Type B pancreatic cell (in vitro differentiated cells): ENCODE measurements at regions not wholly inside any gene's neighbourhood (a gene's known extent, or its start where the extent isn't known, plus 50 kb on each side); places are given as distances from the start of the nearest gene placed in this dataset.

Experiments used
- DNase-seq: peaks from one replicate; pipeline ENCODE4 v3.0.0; 2021; ENCODE audit warnings: mixed read lengths; ENCODE audit not compliant: unreplicated experiment; ENCODE audit errors: extremely low spot score
- H3K27ac Mint-ChIP-seq: 2 replicates; pipeline ENCODE4 v1.8.0; 2021; ENCODE audit warnings: mild to moderate bottlenecking, mixed read lengths
- H3K27me3 Mint-ChIP-seq: 2 replicates; pipeline ENCODE4 v1.8.0; 2021; ENCODE audit warnings: mixed read lengths
- H3K36me3 Mint-ChIP-seq: 2 replicates; pipeline ENCODE4 v1.8.0; 2021; ENCODE audit warnings: mixed read lengths
- H3K4me1 Mint-ChIP-seq: one replicate; pipeline ENCODE4 v1.8.0; 2021; ENCODE audit warnings: mixed read lengths; ENCODE audit not compliant: unreplicated experiment
- H3K4me3 Mint-ChIP-seq: 2 replicates; pipeline ENCODE4 v1.8.0; 2021; ENCODE audit warnings: mild to moderate bottlenecking, mixed read lengths
- H3K9me3 Mint-ChIP-seq: 2 replicates; pipeline ENCODE4 v1.8.0; 2021; ENCODE audit warnings: mixed read lengths
- CTCF ChIP-seq: fragments of 200-600 bp; sonication (generic); conservative IDR thresholded peaks from 2 replicates; pipeline ENCODE4 v1.5.0; 2021; ENCODE audit warnings: antibody characterized with exemption, mild to moderate bottlenecking

DNA sequence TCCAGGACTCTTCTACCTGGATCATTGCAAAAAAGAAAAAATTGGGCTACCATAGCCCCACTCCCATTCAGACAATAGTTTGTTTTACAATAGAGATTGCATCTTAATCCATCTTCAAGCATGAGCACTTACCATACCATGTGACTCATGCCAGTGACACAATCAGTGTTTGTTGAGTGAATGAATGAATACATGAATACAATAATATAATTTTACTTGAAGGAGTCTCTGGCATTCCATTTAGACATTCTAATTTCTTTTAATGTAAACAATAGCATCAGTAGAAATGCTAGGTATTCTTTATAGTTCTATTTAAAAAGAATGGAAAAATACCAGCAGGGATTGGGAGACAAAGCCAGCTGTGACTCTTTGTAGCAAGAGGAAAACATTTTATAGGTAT is 141.6 kb upstream of the AKR1E2 start:
- no peaks in the 10 kb centered on the region for H3K9me3 Mint-ChIP-seq
- H3K27me3 Mint-ChIP-seq: peaks cover 3% of the 10 kb centered on the region
- DNase-seq: no peak
- no peak for TF ChIP-seq CTCF
- H3K27ac Mint-ChIP-seq: no peak overlapping the region
- H3K36me3 Mint-ChIP-seq: no peaks in the 10 kb centered on the region
- no peak overlapping the region for H3K4me3 Mint-ChIP-seq
- peaks cover 23% of the 10 kb centered on the region for H3K4me1 Mint-ChIP-seq

- peaks cover 3% of the 10 kb centered on the region for H3K27me3 Mint-ChIP-seq
- no peaks in the 10 kb centered on the region for H3K9me3 Mint-ChIP-seq
- H3K36me3 Mint-ChIP-seq: no peaks in the 10 kb centered on the region
- DNase-seq: no peak
- H3K27ac Mint-ChIP-seq: no peak overlapping the region
- TF ChIP-seq CTCF: no peak
- no peak overlapping the region for H3K4me3 Mint-ChIP-seq
- peaks cover 22% of the 10 kb centered on the region for H3K4me1 Mint-ChIP-seq
Observed at GRCh38 chr10:4683838-4684237, 142.2 kb upstream of the AKR1E2 start.

DNA sequence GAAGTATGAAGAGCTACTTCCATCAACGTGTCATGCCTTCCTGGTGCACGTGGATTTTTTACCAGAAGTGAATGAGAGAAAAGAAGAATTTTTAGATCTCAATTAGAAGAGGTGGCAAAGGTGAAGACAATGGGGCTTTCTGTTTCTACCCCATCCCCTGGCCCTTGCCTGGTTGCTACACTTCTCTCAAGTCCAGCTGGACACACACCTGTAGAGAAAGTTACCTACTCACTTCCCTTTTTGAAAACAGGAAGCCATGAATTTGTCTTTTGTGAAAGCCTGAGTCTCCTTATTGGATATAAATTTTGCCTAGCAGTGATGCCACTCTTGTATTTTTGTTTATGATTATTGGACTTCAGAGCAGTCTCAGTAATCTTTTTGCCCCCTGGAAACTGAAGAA is 142.9 kb upstream of the AKR1E2 start:
- Mint-ChIP-seq H3K36me3 (no peaks in the 10 kb centered on the region), H3K9me3 (no peaks in the 10 kb centered on the region), H3K4me3 (no peak overlapping the region), H3K4me1 (peaks cover 15% of the 10 kb centered on the region), H3K27me3 (peaks cover 3% of the 10 kb centered on the region), H3K27ac (no peak overlapping the region)
- TF ChIP-seq CTCF: no peak
- no peak for DNase-seq

DNA sequence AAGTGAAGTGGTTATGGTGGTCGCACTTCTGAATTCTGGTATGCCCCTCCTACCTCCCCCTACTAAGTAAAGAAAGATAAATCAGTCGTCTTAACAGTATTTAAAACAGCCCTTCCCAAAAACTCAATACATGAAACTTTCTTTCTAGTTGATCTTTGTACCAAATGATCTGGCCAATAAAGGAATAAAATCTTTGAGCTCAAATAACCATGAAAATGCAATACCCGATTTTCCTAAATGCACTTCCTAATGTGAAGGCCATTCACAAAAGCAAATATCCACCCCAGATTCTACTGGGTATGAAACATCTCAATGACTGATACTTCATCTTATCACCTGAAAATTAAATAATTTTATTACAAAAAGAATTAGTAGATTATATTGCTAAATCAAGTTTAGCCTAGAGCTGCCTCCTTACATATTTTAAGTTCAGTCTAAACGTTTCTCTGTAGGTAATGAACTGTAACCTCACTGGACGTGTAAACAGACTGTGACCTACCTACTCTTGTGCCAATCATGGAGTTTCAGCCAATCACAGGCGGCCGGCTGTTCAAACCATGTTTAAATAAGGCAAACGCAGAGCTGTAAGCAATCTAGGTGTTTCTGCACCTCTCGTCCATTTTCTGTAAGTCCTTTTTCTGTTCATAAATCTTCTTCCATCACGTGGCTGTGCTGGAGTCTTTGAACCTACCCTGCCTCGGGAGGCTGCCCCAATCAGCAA is 146.9 kb upstream of the AKR1E2 start:
- Mint-ChIP-seq H3K4me1 (no peaks in the 10 kb centered on the region), H3K27ac (no peak overlapping the region), H3K9me3 (no peaks in the 10 kb centered on the region), H3K36me3 (no peaks in the 10 kb centered on the region), H3K4me3 (no peak overlapping the region), H3K27me3 (no peaks in the 10 kb centered on the region)
- TF ChIP-seq CTCF: no peak
- DNase-seq: no peak

DNA sequence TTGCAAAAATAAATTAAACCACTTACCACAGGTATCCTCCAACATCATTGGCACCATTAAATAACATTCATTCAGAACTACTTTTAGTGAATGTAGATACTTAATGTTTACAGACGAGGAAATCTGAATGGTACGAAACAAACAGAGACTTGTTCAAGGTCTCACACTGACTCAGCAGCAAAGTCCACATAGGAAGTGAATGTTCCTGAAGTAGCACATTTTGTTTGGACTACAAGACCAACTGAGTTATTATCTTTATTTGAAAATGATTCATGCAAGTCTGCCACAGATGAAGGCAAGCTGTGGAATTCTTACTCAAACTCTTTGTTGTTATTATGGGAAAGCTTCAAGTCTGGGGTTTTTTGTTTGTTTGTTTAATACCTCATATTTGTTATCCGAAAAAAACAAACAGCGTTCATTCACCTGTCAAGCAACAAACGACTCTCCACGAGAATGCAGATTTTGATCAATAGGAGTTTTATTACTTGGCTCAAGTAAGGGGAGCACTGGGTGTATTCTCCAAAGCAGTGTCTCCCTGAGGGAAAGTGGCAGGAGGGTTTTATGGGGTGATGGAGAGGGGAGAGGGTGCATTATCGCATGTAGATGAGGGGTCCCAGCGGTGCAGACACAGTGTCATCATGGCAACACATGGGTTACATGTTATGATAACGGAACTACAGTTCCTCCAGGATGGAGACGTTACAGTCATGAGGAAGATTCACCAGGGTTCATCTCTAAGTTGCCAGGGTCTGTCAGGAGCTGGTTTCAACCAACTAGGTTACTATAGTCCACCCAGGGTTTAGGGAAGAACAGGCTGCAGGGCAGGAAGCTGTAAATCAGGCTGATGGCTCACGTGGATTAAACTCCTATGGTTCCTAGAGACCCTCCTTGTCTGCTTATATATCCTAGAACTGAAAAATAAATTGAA is 147.7 kb upstream of the AKR1E2 start:
- Mint-ChIP-seq H3K9me3 (no peaks in the 10 kb centered on the region), H3K36me3 (no peaks in the 10 kb centered on the region), H3K4me3 (no peak overlapping the region), H3K27me3 (no peaks in the 10 kb centered on the region), H3K27ac (no peak overlapping the region), H3K4me1 (no peaks in the 10 kb centered on the region)
- no peak for TF ChIP-seq CTCF
- DNase-seq: no peak
